ENCODE measurements at regions not wholly inside any gene's neighbourhood (a gene's known extent, or its start where the extent isn't known, plus 50 kb on each side); places are given as distances from the start of the nearest gene placed in this dataset.
"Not testable (repeated sequence)": the region's sequence is repeated elsewhere in the genome, so short reads cannot be mapped to it uniquely, and the experiment has no call there.

DNA sequence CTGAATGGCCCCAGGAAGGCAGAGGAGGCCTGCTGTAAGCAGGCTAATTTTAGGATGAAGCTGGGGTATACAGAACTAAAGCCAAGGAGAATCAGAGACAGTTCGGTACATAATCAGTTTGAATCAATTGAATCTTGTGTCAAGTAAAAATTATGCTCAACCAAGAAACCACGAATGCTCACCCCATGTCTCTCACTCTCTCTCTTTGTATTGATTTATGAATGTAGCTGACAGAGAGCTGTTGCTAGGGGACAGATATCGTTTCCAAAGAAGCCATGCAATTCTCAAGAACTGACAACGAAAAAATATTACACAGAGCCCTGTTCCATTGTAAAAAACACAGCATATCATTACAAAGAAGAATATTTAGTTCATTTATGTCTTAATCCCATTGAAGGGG lies 151.1 kb upstream of the PKP2 start:
- DNase-seq (ENCODE audit: low read depth in 4 of 4, low spot score in 3 of 4): no peak

DNA sequence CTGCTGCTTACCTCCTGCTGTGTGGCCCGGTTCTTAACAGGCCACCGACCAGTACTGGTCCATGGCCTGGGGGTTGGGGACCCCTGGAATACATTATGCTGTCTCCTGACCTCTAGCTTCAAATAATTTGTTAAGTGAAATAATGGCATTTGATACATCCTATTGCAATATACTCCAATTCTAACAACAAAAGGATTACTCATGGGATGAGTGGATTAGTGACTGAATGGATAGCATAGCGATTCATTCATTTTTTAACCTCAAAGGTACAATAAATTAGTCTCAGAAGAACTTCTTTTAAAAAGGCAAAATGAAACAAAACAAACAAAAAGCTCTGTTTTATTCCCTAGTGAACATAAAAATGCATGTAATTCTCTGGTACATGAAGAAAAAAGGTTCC lies 147.9 kb upstream of the PKP2 start:
- no peak for DNase-seq (ENCODE audit: low read depth in 4 of 4, low spot score in 3 of 4)

DNA sequence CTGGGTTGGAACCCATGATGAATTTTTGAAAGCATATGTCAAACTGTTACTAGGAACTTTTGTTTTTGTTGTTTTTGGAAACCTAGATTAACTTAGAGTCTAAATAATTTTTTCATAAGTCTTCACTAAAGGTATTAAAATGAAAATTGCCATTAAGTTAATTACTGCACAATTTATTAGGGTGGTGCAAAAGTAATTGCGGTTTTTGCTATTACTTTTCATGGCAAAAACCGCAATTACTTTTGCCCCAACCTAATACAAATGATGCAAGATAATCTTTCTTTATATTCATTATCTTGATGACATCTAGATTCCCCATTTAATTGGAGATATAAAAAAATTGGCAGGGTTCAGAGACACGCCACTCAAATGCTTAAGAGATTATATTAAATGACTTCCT lies 145.0 kb upstream of the PKP2 start:
- no peak for DNase-seq (ENCODE audit: low read depth in 4 of 4, low spot score in 3 of 4)

DNA sequence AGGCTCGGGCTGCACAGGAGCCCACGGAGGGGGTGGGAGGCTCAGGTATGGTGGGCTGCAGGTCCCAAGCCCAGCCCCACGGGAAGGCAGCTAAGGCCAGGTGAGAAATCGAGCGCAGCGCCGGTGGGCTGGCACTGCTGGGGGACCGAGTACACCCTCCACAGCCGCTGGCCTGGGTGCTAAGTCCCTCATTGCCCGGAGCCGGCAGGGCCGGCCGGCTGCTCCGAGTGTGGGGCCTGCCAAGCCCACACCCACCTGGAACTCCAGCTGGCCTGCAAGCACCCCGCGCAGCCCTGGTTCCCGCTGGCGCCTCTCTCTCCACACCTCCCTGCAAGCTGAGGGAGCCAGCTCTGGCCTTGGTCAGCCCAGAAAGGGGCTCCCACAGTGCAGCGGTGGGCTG lies 137.4 kb upstream of the PKP2 start:
- not testable (repeated sequence) for DNase-seq (ENCODE audit: low read depth in 4 of 4, low spot score in 3 of 4)

DNA sequence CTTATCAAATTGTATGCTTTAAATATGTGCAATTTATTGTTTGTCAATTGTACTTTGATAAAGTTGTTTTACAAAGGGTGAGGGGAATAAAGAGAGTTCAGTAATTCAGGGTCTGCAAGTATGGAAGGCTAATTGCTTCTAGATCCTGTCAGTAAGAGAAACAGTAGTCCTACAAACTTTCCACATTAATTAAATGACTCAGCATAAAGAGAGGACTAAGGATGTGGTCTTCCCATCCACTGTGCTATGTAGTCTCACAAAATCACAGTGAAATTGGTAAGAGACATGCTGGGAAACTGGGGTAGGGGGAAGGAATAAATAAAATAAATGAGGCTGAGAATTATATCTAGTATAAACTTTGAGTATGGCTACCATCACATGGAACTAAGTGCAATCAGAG lies 130.2 kb upstream of the PKP2 start:
- no peak for DNase-seq (ENCODE audit: low read depth in 4 of 4, low spot score in 3 of 4)

- DNase-seq (ENCODE audit: low read depth in 4 of 4, low spot score in 3 of 4): not testable (repeated sequence)
These were observed 126.1 kb upstream of the PKP2 start for GRCh38 chr12:33022724-33023123.

- DNase-seq (ENCODE audit: low read depth in 4 of 4, low spot score in 3 of 4): not testable (repeated sequence)
These were observed 120.5 kb upstream of the PKP2 start for GRCh38 chr12:33017029-33017428.

- no peak for DNase-seq (ENCODE audit: low read depth in 4 of 4, low spot score in 3 of 4)
These were observed 115.6 kb upstream of the PKP2 start for GRCh38 chr12:33012226-33012625.

DNA sequence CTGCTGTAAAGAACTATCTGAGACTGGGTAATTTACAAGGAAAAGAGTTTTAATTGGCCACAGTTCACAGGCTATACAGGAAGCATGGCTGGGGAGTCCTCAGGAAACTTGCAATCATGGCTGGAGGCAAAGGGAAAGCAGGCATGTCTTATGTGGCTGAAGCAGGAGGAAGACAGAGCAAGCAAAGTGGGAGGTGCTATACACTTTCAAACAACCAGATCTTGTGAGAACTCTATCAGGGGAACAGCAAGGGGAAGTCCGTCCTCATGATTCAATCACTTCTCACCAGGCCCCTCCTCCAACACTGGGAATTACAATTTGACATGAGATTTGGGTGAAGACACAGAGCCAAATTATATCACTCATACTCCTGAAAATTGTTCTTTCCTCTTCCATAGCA lies 109.5 kb upstream of the PKP2 start:
- no peak for DNase-seq (ENCODE audit: low read depth in 4 of 4, low spot score in 3 of 4)

- DNase-seq (ENCODE audit: low read depth in 4 of 4, low spot score in 3 of 4): no peak
These were observed 103.4 kb upstream of the PKP2 start for GRCh38 chr12:33000016-33000415.

DNA sequence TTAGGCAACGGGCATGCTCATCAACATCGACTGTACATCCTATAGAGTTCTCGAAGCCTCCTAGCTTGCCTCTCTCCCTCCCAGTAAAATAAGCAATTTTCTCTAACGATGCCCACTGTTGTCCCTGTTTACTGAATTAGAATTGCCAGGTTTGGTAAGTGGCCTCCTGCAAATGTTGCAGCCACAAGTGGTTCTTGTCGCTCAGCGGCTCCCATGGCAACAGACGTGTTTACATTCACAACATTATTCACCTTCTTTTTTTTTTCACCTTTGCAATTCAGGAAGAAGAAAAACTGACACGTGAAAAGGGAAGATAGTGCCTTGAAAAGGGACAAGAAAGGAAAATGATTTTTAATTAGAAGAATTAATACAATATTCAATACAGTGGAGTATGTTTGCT lies 100.9 kb upstream of the PKP2 start:
- DNase-seq (ENCODE audit: low read depth in 4 of 4, low spot score in 3 of 4): no peak

DNA sequence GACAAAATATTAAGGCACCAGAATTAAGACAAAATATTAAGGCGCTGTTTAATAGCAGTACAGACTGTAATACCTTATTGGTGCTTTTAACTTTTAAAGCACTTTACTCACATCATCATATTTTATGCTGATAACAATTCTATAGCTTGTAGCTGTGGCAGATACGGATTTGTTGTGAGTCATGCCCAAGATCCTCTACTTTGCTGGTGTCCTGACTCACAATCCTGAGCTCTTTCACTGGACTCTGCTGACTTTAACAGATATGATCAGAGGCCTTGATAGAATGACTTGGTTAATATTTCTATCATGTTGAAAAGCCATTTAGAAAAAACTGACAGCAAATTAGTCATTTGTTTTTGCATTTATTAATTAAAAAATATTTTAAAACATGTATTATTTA lies 99.0 kb upstream of the PKP2 start:
- no peak for DNase-seq (ENCODE audit: low read depth in 4 of 4, low spot score in 3 of 4)

GRCh38 chr12:32993404-32993803 lies 96.8 kb upstream of the PKP2 start:
- DNase-seq (ENCODE audit: low read depth in 4 of 4, low spot score in 3 of 4): no peak

DNA sequence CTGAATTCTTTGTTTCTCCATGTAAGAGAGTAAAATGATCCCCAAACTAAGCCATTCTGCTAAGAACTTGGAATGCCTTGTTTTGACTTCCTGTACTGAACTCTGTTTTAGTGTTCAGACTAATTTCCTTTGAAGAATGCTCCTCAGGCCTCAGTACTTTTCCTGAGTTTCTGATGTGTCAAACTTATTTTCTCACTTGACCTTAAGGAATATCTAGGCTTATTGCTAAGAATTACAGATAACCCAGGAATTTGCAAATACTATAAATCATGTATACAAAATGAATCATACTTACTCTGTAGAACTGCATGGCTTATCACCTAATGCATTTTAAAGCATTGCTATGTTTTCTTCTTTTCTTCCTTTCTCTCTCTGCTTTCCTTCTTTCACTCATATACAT lies 93.1 kb upstream of the PKP2 start:
- no peak for DNase-seq (ENCODE audit: low read depth in 4 of 4, low spot score in 3 of 4)

DNA sequence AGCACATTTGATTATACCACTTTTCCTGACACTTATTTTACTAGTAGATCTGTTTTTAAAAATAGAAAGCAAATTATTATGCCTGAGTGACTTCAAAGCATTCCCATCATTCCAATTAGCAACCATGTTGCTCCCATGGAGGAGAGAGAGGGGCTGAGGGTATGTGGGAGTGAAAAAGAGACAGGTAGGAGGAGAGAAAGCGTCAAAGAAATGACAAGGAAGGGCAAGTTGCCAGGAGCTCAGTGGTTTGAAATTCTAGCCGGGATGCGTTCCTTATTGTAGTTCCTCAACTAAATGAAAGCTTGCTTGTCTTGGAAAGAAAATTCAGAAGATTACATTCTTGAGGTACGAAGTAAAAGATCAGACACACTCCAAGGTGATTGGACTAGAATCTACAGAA lies 92.4 kb upstream of the PKP2 start:
- DNase-seq (ENCODE audit: low read depth in 4 of 4, low spot score in 3 of 4): peak in 1 of 4 donors; percentile 20

- no peak for DNase-seq (ENCODE audit: low read depth in 4 of 4, low spot score in 3 of 4)
These were observed 90.9 kb upstream of the PKP2 start for GRCh38 chr12:32987512-32987911.

- no peak for DNase-seq (ENCODE audit: low read depth in 4 of 4, low spot score in 3 of 4)
These were observed 87.4 kb upstream of the PKP2 start for GRCh38 chr12:32983968-32984367.

DNA sequence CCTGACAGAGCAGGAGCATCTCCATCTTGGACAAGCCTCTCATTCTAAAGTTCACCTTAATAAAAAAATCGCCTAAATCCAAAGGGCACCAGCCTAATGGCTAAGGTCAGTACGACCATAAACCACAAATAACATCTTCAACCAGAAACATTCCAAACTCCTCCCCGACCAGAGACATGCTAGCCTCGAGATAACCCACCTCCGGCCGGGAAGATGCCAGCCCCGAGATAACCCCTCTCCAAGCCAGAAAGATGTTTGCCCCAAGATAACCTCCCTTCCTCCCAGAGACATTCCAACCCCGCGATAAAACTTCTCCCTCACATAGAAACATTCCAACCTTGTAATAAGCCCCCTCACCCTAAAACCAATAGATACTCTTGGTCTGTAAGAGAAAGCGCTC lies 86.8 kb upstream of the PKP2 start:
- no peak for DNase-seq (ENCODE audit: low read depth in 4 of 4, low spot score in 3 of 4)

GRCh38 chr12:32981139-32981538 lies 84.6 kb upstream of the PKP2 start:
- no peak for DNase-seq (ENCODE audit: low read depth in 4 of 4, low spot score in 3 of 4)

- no peak for DNase-seq (ENCODE audit: low read depth in 4 of 4, low spot score in 3 of 4)
These were observed 78.5 kb upstream of the PKP2 start for GRCh38 chr12:32975122-32975521.

- no peak for DNase-seq (ENCODE audit: low read depth in 4 of 4, low spot score in 3 of 4)
These were observed 74.0 kb upstream of the PKP2 start for GRCh38 chr12:32970465-32971110.

GRCh38 chr12:32964981-32965585 lies 68.5 kb upstream of the PKP2 start:
- no peak for DNase-seq (ENCODE audit: low read depth in 4 of 4, low spot score in 3 of 4)

DNA sequence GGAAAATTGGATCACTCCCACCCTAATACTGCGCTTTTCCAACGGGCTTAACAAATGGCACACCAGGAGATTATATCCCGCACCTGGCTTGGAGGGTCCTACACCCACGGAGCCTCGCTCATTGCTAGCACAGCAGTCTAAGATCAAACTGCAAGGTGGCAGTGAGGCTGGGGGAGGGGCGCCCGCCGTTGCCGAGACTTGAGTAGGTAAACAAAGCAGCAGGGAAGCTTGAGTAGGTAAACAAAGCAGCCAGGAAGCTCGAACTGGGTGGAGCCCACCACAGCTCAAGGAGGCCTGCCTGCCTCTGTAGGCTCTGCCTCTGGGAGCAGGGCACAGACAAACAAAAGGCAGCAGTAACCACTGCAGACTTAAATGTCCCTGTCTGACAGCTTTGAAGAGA lies 59.8 kb upstream of the PKP2 start:
- DNase-seq (ENCODE audit: low read depth in 4 of 4, low spot score in 3 of 4): not testable (repeated sequence)

Measured in right renal pelvis (tissue), 4 donors.